Caco-2 (cell line): ENCODE measurements at regions not wholly inside any gene's neighbourhood (a gene's known extent, or its start where the extent isn't known, plus 50 kb on each side); places are given as distances from the start of the nearest gene placed in this dataset.

Experiments used
- BruUV-seq: library from RNA; stranded (reverse); fragments of 400-500 nt; replicated peaks from 2 replicates; lab custom pipeline; 2021; lab: Mats Ljungman, UMichigan
- CTCF ChIA-PET: fragments of 300-600 bp; sonication (Branson Sonifier 250); formaldehyde crosslinking; loops from one replicate; lab custom pipeline; 2022; ENCODE audit warnings: antibody characterized with exemption; lab: Charles Lee
- POLR2A ChIA-PET: fragments of 300-600 bp; sonication (Branson Sonifier 250); formaldehyde crosslinking; loops from one replicate; lab custom pipeline; 2022; ENCODE audit warnings: antibody characterized with exemption; lab: Charles Lee
- DNase-seq, 2 experiments: peaks; one replicate each; pipeline versions ENCODE4 v3.0.0 to v3.0.0-alpha.2; 2020 to 2022
- H3K27me3 ChIP-seq: replicated peaks from 2 replicates; pipeline ENCODE4 v1.6.0; 2011; ENCODE audit warnings: low read length; ENCODE audit not compliant: control insufficient read depth, insufficient read depth
- H3K36me3 ChIP-seq: 2 replicates; pipeline ENCODE4 v1.5.1; 2011; ENCODE audit warnings: low read length; ENCODE audit not compliant: control insufficient read depth, insufficient read depth
- H3K4me1 ChIP-seq: fragments of 250-450 bp; sonication (Bioruptor Pico); 2 replicates; pipeline ENCODE4 v1.5.1; 2020; ENCODE audit warnings: mild to moderate bottlenecking
- H3K4me3 ChIP-seq: 2 replicates; pipeline ENCODE4 v1.5.1; 2011; ENCODE audit warnings: low read depth, mild to moderate bottlenecking, control low read depth, low read length
- H3K9me3 ChIP-seq: fragments of 250-450 bp; sonication (Bioruptor Pico); 2 replicates; pipeline ENCODE4 v1.5.1; 2020; ENCODE audit warnings: mild to moderate bottlenecking, moderate library complexity
- H3K27ac Mint-ChIP-seq: one replicate; pipeline ENCODE4 v1.8.0; 2022; ENCODE audit warnings: mixed read lengths; ENCODE audit not compliant: unreplicated experiment
- H3K27me3 Mint-ChIP-seq: one replicate; pipeline ENCODE4 v1.8.0; 2022; ENCODE audit warnings: mixed read lengths; ENCODE audit not compliant: insufficient read depth, unreplicated experiment
- H3K36me3 Mint-ChIP-seq: one replicate; pipeline ENCODE4 v1.8.0; 2022; ENCODE audit warnings: mild to moderate bottlenecking, mixed read lengths; ENCODE audit not compliant: insufficient read depth, unreplicated experiment
- H3K4me1 Mint-ChIP-seq: one replicate; pipeline ENCODE4 v1.8.0; 2022; ENCODE audit warnings: low read depth, mixed read lengths; ENCODE audit not compliant: unreplicated experiment
- H3K4me3 Mint-ChIP-seq: one replicate; pipeline ENCODE4 v1.8.0; 2022; ENCODE audit warnings: mild to moderate bottlenecking, moderate library complexity, mixed read lengths; ENCODE audit not compliant: unreplicated experiment
- H3K9me3 Mint-ChIP-seq: one replicate; pipeline ENCODE4 v1.8.0; 2022; ENCODE audit warnings: mixed read lengths; ENCODE audit not compliant: unreplicated experiment
- intact Hi-C: fragments of 100-400 bp; cut with micrococcal nuclease; formaldehyde crosslinking; loops from one replicate; pipeline ENCODE4 v1.10.0; 2022; ENCODE audit not compliant: unreplicated experiment
- TF ChIP-seq, protein P1 (sequence below), 2 experiments: fragments of 200-600 bp in 1 of 2; IDR thresholded peaks; 1 replicate in 1 of 2; 2 replicates in 1 of 2; pipeline versions ENCODE4 v1.5.1 to v1.8.0; 2011 to 2022; ENCODE audit warnings: antibody characterized with exemption in 1 of 2, control low read depth in 1 of 2, inconsistent platforms in 1 of 2, low read depth in 1 of 2, low read length in 1 of 2, mild to moderate bottlenecking in 1 of 2, moderate library complexity in 1 of 2; ENCODE audit not compliant: insufficient read depth in 1 of 2, severe bottlenecking in 1 of 2, unreplicated experiment in 1 of 2

DNA sequence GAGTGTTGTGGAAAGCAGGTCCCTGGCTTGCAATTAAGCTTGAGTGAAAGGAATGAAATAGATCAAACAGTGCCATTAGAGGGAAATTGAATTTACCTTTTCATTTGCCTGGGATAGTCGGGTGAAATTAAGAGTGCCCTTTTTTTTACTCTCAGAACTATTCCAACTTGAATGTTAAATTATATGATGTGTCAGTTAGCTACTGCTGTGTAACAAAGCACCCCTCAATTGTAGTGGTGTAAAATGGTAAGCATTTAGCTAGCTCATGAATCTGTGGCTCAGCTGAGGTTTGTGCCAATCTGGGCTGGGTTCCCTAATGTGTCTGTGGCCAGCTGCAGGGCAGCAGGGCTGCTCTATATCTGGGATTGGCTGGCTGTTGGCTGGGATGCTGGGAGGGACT, 571.4 kb downstream of the MN1 start:
- H3K36me3 Mint-ChIP-seq, result no peaks in the 10 kb centered on the region
- Histone ChIP-seq H3K36me3 (no peaks in the 10 kb centered on the region), H3K4me1 (no peaks in the 10 kb centered on the region), H3K27me3 (no peaks in the 10 kb centered on the region; the same call in 1 of the 2 replicates), H3K9me3 (no peaks in the 10 kb centered on the region), H3K4me3 (no peak overlapping the region)
- no peaks in the 10 kb centered on the region for H3K9me3 Mint-ChIP-seq
- H3K4me3 Mint-ChIP-seq, result no peak overlapping the region
- H3K27me3 Mint-ChIP-seq, result no peaks in the 10 kb centered on the region
- ChIA-PET POLR2A (no interaction called here), CTCF (no interaction called here)
- no peaks in the 10 kb centered on the region for H3K4me1 Mint-ChIP-seq
- DNase-seq, result no peak
- BruUV-seq, result no TSS peak
- TF ChIP-seq, protein P1, sequence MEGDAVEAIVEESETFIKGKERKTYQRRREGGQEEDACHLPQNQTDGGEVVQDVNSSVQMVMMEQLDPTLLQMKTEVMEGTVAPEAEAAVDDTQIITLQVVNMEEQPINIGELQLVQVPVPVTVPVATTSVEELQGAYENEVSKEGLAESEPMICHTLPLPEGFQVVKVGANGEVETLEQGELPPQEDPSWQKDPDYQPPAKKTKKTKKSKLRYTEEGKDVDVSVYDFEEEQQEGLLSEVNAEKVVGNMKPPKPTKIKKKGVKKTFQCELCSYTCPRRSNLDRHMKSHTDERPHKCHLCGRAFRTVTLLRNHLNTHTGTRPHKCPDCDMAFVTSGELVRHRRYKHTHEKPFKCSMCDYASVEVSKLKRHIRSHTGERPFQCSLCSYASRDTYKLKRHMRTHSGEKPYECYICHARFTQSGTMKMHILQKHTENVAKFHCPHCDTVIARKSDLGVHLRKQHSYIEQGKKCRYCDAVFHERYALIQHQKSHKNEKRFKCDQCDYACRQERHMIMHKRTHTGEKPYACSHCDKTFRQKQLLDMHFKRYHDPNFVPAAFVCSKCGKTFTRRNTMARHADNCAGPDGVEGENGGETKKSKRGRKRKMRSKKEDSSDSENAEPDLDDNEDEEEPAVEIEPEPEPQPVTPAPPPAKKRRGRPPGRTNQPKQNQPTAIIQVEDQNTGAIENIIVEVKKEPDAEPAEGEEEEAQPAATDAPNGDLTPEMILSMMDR (IDR thresholded peaks at IDR 0.05; ENCODE audit: insufficient read depth in 1 of 2, low read depth in 1 of 2, low read length in 1 of 2, severe bottlenecking in 1 of 2, unreplicated experiment in 1 of 2), result no peak
- no peak overlapping the region for H3K27ac Mint-ChIP-seq
- intact Hi-C loops, result no loop called here

DNA sequence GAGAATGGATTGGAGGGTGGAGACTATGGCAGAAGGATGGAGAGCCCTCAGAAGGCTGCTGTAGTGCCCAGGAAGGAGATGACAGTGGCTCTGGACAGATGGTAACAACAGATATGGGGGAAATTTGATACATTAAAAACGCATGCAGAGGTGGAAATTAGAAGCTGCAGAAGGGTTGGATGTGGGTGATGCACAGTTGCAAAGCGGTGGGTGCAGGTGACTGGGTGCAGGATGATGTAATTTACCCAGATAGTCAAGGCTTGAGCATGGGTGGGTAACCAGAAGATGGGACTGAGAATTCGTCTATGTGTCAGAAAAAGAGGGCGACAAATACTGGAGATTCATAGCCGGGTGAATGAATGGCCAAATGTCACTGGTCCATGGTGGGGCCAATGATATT, 570.3 kb downstream of the MN1 start:
- no peaks in the 10 kb centered on the region for H3K36me3 Mint-ChIP-seq
- H3K4me3 Mint-ChIP-seq, result no peak overlapping the region
- H3K4me1 Mint-ChIP-seq, result no peaks in the 10 kb centered on the region
- ChIA-PET POLR2A (no interaction called here), CTCF (no interaction called here)
- no peaks in the 10 kb centered on the region for H3K4me1 ChIP-seq
- intact Hi-C loops, result no loop called here
- no peaks in the 10 kb centered on the region for H3K27me3 Mint-ChIP-seq
- no peaks in the 10 kb centered on the region for H3K9me3 ChIP-seq
- BruUV-seq, result no TSS peak
- TF ChIP-seq, protein P1 (IDR thresholded peaks at IDR 0.05; ENCODE audit: insufficient read depth in 1 of 2, low read depth in 1 of 2, low read length in 1 of 2, severe bottlenecking in 1 of 2, unreplicated experiment in 1 of 2), result no peak
- no peaks in the 10 kb centered on the region for H3K9me3 Mint-ChIP-seq
- no peaks in the 10 kb centered on the region; the same call in 1 of the 2 replicates for H3K27me3 ChIP-seq
- no peak overlapping the region for H3K4me3 ChIP-seq
- no peak overlapping the region for H3K27ac Mint-ChIP-seq
- no peaks in the 10 kb centered on the region for H3K36me3 ChIP-seq
- DNase-seq, result no peak

DNA sequence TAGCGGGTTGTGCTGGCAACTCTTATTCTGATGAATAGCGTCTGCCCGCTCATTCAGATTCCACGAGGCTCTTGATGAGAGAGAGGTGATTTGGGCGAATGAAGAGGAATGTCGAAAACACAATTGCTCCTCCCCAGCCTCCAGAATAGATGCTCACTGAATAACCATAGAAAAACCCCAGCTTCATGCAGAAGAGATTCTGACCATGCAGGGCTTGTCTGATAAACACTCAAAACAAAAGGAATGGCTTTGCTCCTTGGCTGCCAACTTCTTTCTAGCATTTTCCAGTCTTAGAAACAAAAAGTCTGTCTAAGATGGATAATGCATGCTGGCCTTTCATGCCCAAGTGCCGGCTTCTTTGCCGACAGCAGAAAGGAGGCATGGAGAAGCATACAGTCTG, 569.5 kb downstream of the MN1 start:
- no peak for DNase-seq
- no TSS peak for BruUV-seq
- H3K9me3 Mint-ChIP-seq, result no peaks in the 10 kb centered on the region
- CTCF ChIA-PET, result no interaction called here
- H3K27me3 Mint-ChIP-seq, result no peaks in the 10 kb centered on the region
- H3K4me1 Mint-ChIP-seq, result no peaks in the 10 kb centered on the region
- intact Hi-C loops, result no loop called here
- TF ChIP-seq, protein P1 (IDR thresholded peaks at IDR 0.05; ENCODE audit: insufficient read depth in 1 of 2, low read depth in 1 of 2, low read length in 1 of 2, severe bottlenecking in 1 of 2, unreplicated experiment in 1 of 2), result no peak
- H3K36me3 Mint-ChIP-seq, result no peaks in the 10 kb centered on the region
- no peaks in the 10 kb centered on the region for H3K36me3 ChIP-seq
- no peak overlapping the region for H3K4me3 ChIP-seq
- H3K4me1 ChIP-seq, result no peaks in the 10 kb centered on the region
- no peaks in the 10 kb centered on the region for H3K9me3 ChIP-seq
- H3K27me3 ChIP-seq, result no peaks in the 10 kb centered on the region; the same call in 1 of the 2 replicates
- H3K27ac Mint-ChIP-seq, result no peak overlapping the region
- H3K4me3 Mint-ChIP-seq, result no peak overlapping the region
- POLR2A ChIA-PET, result no interaction called here
